Lower leg skin (tissue), 4 donors: ENCODE measurements at regions not wholly inside any gene's neighbourhood (a gene's known extent, or its start where the extent isn't known, plus 50 kb on each side); places are given as distances from the start of the nearest gene placed in this dataset.

Experiments
- DNase-seq, 2 donors: peaks; one replicate each; pipeline ENCODE4 v3.0.0-alpha.2; 2019; ENCODE audit warnings: low spot score in 2 of 2
- H3K4me3 ChIP-seq: fragments of 200-600 bp; sonication (generic); 2 replicates; pipeline ENCODE4 v1.5.1; 2017; ENCODE audit warnings: mild to moderate bottlenecking, low read depth; ENCODE audit not compliant: poor library complexity, severe bottlenecking
- CTCF ChIP-seq, 3 donors: fragments of 450-650 bp; IDR thresholded peaks; one replicate each; pipeline ENCODE4 v1.5.1; 2016; ENCODE audit warnings: antibody characterized with exemption in 3 of 3, mild to moderate bottlenecking in 3 of 3, moderate library complexity in 2 of 3
- POLR2A ChIP-seq, 2 donors: fragments of 450-650 bp; IDR thresholded peaks; one replicate each; pipeline ENCODE4 v1.6.1; 2016 to 2017; ENCODE audit warnings: antibody characterized with exemption in 2 of 2, mild to moderate bottlenecking in 1 of 2, moderate library complexity in 1 of 2
- WGBS, 2 donors: methylation state at CpG; one replicate each; pipeline ENCODE4 v1.1.5; 2018; 5-methylcytosine and 5-hydroxymethylcytosine counted together
- intact Hi-C: fragments of 100-400 bp; cut with DNase I; formaldehyde crosslinking; loops from one replicate; pipeline ENCODE4 v1.15.0; 2023; ENCODE audit warnings: low total_unique reads

- TF ChIP-seq CTCF (IDR thresholded peaks at IDR 0.05) (no peak), POLR2A (IDR thresholded peaks at IDR 0.05) (no peak)
- H3K4me3 ChIP-seq, result no peak overlapping the region
- DNase-seq, result no peak
- intact Hi-C loops, result no loop called here
- WGBS, 2 donors, result 74 to 85% methylated on average over 5 of the region's 5 CpGs
These were observed 77.2 kb upstream of the ARSJ start for GRCh38 chr4:114056599-114056998.

GRCh38 chr4:114057746-114058145 is 78.3 kb upstream of the ARSJ start:
- no peak for TF ChIP-seq POLR2A (IDR thresholded peaks at IDR 0.05)
- TF ChIP-seq CTCF (IDR thresholded peaks at IDR 0.05), result no peak
- intact Hi-C loops, result no loop called here
- whole genome bisulfite sequencing, 2 donors, result 44 to 63% methylated on average over 2 of the region's 2 CpGs
- H3K4me3 ChIP-seq, result no peak overlapping the region
- no peak for DNase-seq

GRCh38 chr4:114062499-114062898 is 83.1 kb upstream of the ARSJ start:
- no peak overlapping the region for H3K4me3 ChIP-seq
- intact Hi-C loops, result no loop called here
- TF ChIP-seq CTCF (IDR thresholded peaks at IDR 0.05) (no peak), POLR2A (IDR thresholded peaks at IDR 0.05) (no peak)
- 92 to 93% methylated on average over 1 of the region's 1 CpG for WGBS, 2 donors
- DNase-seq, result no peak

- TF ChIP-seq POLR2A (IDR thresholded peaks at IDR 0.05), result no peak
- no peak for TF ChIP-seq CTCF (IDR thresholded peaks at IDR 0.05)
- no peak for DNase-seq
- 84 to 90% methylated on average over 1 of the region's 1 CpG for WGBS, 2 donors
- no peak overlapping the region for H3K4me3 ChIP-seq
- intact Hi-C loops, result no loop called here
These were observed 93.3 kb upstream of the ARSJ start for GRCh38 chr4:114072781-114073180.

GRCh38 chr4:114076899-114077570 is 97.6 kb upstream of the ARSJ start:
- 82 to 84% methylated on average over 1 of the region's 1 CpG for WGBS, 2 donors
- no peak for DNase-seq
- intact Hi-C loops, result no loop called here
- no peak overlapping the region for H3K4me3 ChIP-seq
- TF ChIP-seq POLR2A (IDR thresholded peaks at IDR 0.05) (no peak), CTCF (IDR thresholded peaks at IDR 0.05) (no peak)

GRCh38 chr4:114077610-114078009 is 98.2 kb upstream of the ARSJ start:
- intact Hi-C loops, result no loop called here
- DNase-seq, result no peak
- H3K4me3 ChIP-seq, result no peak overlapping the region
- TF ChIP-seq POLR2A (IDR thresholded peaks at IDR 0.05) (no peak), CTCF (IDR thresholded peaks at IDR 0.05) (no peak)
